ENCODE measurements at regions not wholly inside any gene's neighbourhood (a gene's known extent, or its start where the extent isn't known, plus 50 kb on each side); places are given as distances from the start of the nearest gene placed in this dataset.

DNA sequence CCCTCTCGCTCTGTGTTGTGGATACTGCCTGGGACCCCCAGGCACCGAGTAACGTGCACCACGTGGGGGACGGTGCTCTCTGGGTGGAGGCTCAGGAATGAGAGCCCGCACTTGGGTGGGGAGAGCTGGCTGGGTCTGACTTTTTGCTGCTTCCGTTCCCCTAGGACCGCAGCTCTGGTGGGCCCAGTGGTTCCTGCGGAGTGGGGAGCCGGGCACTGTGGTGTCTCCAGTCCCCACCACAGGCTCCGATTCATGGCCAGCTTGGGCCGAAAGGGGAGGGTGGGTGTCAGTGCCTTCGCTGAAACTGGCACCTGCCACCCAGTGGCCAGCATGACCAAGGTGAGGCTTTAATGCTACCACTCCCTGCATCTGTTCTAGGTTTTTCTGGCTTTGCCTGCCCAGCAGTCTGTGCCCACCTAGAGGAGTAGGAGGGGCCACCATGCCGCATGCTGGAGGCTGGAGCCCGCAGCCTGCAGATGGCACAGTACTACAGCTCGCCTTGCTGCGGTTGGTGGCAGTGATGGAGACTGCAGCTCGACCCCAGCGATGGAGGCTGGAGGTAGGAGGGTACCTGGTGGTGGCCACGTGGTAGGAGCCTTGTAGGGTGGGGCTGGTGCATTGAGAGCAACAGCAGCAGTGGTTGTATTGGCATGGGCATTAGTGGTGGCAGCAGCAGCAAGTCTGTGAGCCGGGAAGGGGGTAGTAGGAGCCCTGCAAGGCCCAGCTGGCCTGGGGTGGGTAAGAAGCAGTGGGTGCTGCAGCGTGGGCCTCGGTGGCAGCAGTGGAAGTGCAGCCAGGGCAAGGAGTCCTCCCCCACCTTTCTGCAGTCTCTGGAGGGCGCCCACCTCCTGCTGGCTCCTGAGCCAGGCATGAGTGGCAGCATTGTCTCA, 118.8 kb upstream of the VPREB1 start:
- TF ChIP-seq SPI1 (IDR thresholded peaks at IDR 0.05; ENCODE audit: borderline replicate concordance, low read depth) (no peak), GABPA (IDR thresholded peaks at IDR 0.05; ENCODE audit: low read depth) (no peak), POLR2AphosphoS5 (IDR thresholded peaks at IDR 0.05; ENCODE audit: low read depth) (no peak)
- TF ChIP-seq, protein P1, sequence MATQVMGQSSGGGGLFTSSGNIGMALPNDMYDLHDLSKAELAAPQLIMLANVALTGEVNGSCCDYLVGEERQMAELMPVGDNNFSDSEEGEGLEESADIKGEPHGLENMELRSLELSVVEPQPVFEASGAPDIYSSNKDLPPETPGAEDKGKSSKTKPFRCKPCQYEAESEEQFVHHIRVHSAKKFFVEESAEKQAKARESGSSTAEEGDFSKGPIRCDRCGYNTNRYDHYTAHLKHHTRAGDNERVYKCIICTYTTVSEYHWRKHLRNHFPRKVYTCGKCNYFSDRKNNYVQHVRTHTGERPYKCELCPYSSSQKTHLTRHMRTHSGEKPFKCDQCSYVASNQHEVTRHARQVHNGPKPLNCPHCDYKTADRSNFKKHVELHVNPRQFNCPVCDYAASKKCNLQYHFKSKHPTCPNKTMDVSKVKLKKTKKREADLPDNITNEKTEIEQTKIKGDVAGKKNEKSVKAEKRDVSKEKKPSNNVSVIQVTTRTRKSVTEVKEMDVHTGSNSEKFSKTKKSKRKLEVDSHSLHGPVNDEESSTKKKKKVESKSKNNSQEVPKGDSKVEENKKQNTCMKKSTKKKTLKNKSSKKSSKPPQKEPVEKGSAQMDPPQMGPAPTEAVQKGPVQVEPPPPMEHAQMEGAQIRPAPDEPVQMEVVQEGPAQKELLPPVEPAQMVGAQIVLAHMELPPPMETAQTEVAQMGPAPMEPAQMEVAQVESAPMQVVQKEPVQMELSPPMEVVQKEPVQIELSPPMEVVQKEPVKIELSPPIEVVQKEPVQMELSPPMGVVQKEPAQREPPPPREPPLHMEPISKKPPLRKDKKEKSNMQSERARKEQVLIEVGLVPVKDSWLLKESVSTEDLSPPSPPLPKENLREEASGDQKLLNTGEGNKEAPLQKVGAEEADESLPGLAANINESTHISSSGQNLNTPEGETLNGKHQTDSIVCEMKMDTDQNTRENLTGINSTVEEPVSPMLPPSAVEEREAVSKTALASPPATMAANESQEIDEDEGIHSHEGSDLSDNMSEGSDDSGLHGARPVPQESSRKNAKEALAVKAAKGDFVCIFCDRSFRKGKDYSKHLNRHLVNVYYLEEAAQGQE (IDR thresholded peaks at IDR 0.05; ENCODE audit: insufficient replicate concordance, low read depth), result no peak
- TF ChIP-seq, protein P2, sequence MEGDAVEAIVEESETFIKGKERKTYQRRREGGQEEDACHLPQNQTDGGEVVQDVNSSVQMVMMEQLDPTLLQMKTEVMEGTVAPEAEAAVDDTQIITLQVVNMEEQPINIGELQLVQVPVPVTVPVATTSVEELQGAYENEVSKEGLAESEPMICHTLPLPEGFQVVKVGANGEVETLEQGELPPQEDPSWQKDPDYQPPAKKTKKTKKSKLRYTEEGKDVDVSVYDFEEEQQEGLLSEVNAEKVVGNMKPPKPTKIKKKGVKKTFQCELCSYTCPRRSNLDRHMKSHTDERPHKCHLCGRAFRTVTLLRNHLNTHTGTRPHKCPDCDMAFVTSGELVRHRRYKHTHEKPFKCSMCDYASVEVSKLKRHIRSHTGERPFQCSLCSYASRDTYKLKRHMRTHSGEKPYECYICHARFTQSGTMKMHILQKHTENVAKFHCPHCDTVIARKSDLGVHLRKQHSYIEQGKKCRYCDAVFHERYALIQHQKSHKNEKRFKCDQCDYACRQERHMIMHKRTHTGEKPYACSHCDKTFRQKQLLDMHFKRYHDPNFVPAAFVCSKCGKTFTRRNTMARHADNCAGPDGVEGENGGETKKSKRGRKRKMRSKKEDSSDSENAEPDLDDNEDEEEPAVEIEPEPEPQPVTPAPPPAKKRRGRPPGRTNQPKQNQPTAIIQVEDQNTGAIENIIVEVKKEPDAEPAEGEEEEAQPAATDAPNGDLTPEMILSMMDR (IDR thresholded peaks at IDR 0.05; ENCODE audit: insufficient read depth, low read length), result no peak
- no peak overlapping the region for H3K4me3 ChIP-seq (replicated peaks; ENCODE audit: insufficient read depth, low read length)
- no peaks in the 10 kb centered on the region for H3K27me3 ChIP-seq (ENCODE audit: insufficient read depth, poor library complexity, severe bottlenecking)
- no peak overlapping the region for H3K27ac ChIP-seq (replicated peaks)
- DNase-seq (ENCODE audit: low read depth in 1 of 2, low spot score in 1 of 2), result no peak

DNA sequence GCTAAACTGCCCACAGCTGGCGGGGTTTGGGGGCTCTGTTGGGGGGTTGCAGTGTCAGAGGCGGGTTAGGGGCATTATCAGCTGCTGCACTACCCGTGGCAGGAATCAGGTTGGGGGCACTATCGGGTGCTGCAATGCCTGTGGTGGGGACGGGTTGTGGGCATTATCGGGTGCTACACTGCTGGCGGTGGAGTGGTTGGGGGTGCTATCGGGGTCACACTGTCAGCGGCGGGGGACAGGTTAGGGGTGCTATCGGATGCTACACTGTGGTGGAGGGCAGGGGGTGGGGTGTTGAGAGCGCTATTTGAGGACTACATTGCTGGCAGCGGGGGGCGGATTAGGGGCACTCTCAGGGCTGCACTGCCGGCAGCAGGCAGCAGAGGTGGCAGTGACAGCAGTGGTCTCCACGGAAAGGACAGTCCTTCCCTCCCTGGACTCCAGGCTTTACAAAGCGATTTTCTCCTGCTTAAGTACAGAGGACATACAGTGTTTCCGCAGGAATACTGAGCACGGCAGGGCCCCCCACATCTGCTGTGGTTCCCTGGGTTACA, 119.5 kb upstream of the VPREB1 start:
- H3K27me3 ChIP-seq (ENCODE audit: insufficient read depth, poor library complexity, severe bottlenecking), result no peaks in the 10 kb centered on the region
- DNase-seq (ENCODE audit: low read depth in 1 of 2, low spot score in 1 of 2), result no peak
- H3K4me3 ChIP-seq (replicated peaks; ENCODE audit: insufficient read depth, low read length), result no peak overlapping the region
- no peak for TF ChIP-seq SPI1 (IDR thresholded peaks at IDR 0.05; ENCODE audit: borderline replicate concordance, low read depth)
- TF ChIP-seq, protein P1 (IDR thresholded peaks at IDR 0.05; ENCODE audit: insufficient replicate concordance, low read depth), result no peak
- TF ChIP-seq, protein P2 (IDR thresholded peaks at IDR 0.05; ENCODE audit: insufficient read depth, low read length), result no peak
- no peak overlapping the region for H3K27ac ChIP-seq (replicated peaks)

DNA sequence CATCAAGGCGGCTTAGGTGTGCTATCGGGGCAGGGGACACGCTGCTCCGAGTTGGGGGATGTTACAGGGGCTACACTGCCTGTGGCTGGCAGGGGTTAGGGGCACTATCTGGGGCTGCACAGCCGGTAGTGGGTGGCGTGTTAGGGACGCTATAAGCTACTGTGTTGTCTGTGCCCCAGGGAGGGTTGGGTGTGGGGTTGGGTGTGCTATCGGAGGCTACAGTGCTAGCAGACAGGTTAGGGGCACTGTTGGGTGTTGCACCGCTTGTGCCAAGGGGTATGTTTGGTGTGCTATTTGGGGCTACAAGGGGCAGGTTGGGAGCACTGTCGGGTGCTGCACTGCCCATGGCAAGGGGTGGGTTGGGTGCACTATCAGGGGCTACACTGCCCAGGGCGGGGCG, 120.2 kb upstream of the VPREB1 start:
- no peaks in the 10 kb centered on the region for H3K27me3 ChIP-seq (ENCODE audit: insufficient read depth, poor library complexity, severe bottlenecking)

More for the DNA sequence above, 120.2 kb upstream of the VPREB1 start:
- no peak for DNase-seq (ENCODE audit: low read depth in 1 of 2, low spot score in 1 of 2)
- H3K27ac ChIP-seq (replicated peaks), result no peak overlapping the region
- H3K4me3 ChIP-seq (replicated peaks; ENCODE audit: insufficient read depth, low read length), result no peak overlapping the region
- TF ChIP-seq, protein P1 (IDR thresholded peaks at IDR 0.05; ENCODE audit: insufficient replicate concordance, low read depth), result no peak
- TF ChIP-seq, protein P2 (IDR thresholded peaks at IDR 0.05; ENCODE audit: insufficient read depth, low read length), result no peak
- TF ChIP-seq GABPA (IDR thresholded peaks at IDR 0.05; ENCODE audit: low read depth), result no peak
- TF ChIP-seq POLR2AphosphoS5 (IDR thresholded peaks at IDR 0.05; ENCODE audit: low read depth), result no peak
- TF ChIP-seq SPI1 (IDR thresholded peaks at IDR 0.05; ENCODE audit: borderline replicate concordance, low read depth), result no peak
